GM21723 (cell line): ENCODE measurements at regions not wholly inside any gene's neighbourhood (a gene's known extent, or its start where the extent isn't known, plus 50 kb on each side); places are given as distances from the start of the nearest gene placed in this dataset.

Experiments
- ATAC-seq: cut with Tn5 transposase; IDR thresholded peaks from one replicate; pipeline ENCODE4 v1.9.1; 2021; ENCODE audit warnings: mild to moderate bottlenecking, moderate library complexity; ENCODE audit not compliant: unreplicated experiment

- ATAC-seq = no peak
Measured at GRCh38 chr9:38287420-38287985, 105.0 kb upstream of the ALDH1B1 start.

DNA sequence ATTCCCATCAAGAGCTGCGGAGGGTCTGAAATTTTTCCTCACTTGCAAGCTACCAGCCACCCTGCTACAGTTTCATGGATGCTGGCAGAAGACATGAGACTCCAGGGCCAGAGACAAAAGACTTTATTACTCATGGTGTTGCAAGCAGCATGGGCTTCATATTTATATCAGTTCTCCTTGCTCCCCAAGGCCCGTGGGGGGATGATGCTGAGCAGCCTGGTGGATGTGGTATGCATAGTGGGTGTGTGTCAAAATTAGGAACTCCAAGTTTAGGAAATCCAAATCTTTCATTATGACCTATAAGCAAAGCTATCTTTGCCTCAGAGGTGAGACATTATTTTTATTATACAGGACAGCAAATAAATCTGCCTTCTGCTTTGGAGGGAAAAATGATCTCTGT, 105.7 kb upstream of the ALDH1B1 start:
- no peak for ATAC-seq

DNA sequence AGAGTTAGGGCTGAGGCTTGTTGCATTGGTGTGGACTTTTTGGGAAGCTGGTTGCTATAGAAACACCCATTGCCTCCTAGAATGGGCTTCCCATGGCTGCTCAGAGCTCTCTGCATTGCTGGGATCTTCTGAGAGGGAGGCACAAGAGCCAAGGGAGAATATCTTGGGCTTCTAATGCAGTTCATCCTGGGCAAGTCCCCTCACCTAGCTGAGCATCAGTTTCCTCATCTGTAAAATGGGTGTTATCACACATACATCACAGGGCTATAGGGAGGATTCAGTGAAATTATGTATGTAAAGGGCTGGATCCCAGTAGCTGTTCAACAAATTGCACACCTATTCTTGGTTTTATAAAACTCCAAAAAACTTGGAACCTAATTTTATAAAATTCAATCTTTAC, 106.1 kb upstream of the ALDH1B1 start:
- no peak for ATAC-seq

DNA sequence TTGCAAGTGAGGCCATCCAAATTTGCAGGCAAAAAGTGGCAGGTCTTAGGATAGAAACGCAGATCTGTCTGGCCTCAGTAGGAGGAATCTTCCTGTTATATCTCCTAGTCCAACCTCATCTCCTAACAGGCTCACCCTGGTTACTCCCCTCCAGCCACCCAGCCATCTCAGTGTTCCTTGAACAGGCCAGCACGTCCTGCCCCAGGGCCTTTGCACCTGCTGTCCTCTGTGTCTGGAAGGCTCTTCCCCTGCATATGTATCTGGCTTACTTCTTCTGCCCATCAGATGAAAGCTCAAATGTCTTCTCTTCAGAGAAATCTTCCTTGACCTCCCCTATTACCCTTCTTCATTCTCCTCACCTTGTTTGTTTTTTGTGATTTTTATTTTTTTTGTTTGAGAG, 107.3 kb upstream of the ALDH1B1 start:
- no peak for ATAC-seq

DNA sequence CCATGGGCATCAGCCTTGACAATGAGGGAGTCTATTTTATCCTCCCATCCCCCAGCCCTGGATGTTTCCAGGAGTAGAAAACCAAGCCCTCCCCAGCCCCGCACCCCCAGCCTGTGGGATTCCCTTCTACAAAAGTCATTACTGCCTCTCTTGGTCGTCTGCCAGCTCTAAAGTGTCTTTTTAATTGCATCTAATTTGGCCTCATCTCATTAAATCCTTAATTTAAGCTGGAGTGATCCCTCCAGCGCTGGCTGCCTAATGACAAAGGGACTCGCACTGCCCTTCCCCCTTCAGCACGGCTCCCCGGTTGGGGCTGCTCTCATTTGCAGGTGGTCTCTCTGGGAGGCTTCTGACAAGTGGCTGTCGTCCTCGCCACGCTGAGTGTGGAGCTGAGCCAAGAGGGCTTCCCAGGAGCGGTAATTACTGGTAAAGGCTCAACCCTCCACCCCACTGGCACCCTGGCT, 107.9 kb upstream of the ALDH1B1 start:
- ATAC-seq = no peak

DNA sequence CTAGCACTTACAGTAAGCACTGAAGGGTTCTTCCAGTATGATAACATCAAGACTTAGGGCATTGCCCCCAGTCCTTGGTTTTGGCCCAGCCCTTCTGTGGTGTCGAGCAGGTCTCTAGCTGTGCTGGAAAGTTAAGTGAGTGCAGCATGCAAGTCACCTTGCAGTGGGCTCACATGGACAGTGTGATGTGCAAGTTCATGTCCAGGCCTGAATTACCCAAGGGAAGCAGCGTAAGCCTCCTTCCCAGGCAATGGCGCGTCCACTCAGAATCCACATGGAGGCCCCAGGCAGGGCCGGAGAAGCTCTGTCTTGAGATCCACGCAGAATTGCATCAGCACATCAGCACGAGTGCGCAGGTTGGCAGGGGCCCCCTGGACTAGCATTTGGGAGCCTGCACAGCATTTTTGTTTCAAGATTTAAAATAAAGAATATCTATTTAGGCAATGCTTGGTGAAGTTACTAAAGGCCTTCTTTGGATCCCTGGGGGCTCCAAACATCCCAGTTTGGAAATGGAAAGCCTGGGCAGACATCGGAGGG, 108.4 kb upstream of the ALDH1B1 start:
- no peak for ATAC-seq

DNA sequence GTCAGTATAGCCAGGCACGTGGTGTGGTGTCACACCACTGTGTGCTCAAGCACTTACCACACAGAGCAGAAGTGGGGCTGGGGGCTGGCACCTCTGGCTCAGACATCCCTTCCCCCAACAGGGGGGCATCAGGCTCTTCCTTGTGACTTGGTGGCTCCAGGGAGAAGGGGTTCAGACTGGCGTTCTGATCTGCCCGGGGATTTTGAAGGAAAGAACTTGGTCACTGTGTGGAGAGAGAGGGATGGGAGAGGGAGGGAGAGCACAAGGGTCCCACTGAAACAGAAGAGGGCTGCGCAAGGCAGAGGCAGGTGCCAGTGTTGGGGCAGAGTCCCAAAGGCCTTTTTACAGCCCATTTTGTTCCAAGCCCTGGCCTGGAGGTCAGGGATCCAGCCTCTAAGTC, 109.7 kb upstream of the ALDH1B1 start:
- ATAC-seq = no peak

- ATAC-seq = no peak
Measured at GRCh38 chr9:38281917-38282316, 110.6 kb upstream of the ALDH1B1 start.

DNA sequence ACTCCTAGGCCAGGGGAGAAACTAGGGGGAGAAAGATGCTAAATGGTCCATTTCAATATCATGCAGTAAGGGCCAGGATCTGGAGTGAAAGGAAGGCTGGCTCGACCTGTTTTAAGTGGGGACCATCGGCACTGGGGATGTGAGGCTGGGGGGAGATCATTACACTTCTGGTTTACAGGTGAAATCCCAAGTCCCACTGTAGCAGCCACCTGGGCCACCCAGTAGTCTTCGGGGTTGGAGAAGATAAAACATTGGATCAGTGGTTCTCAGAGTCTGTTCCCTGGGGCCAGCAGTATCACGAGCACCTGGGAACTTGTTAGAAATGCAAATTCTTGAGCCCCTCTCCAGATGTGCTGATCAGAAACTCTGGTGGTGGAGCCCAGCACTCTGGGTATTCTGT, 111.3 kb upstream of the ALDH1B1 start:
- ATAC-seq = no peak

DNA sequence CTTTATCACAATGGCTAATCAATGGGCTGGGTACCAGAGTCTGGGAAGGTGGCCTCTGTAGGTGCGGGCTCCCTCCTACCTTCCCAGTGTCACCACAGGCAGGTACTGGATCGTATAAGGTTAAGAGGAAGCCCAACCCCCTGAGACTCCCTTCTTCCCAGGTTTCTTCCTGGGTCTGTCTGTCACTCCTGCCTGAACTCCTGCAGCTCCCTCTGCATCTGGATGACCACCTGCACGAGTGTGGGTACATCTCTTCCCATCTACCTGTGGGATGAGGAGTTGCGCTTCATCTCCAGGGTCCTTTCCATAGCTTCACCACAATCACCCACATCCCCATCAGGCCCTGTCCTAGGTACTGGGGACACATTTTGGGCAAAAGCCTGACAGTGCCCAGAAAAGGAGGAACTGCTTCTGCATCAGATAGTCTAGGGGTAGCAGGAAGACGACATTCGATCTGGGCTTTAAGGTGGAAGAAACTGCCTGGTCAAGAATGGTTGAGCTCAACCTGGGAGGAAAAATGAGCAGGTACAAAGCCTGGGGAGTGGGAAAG, 112.2 kb upstream of the ALDH1B1 start:
- ATAC-seq = no peak

- ATAC-seq = no peak
Measured at GRCh38 chr9:38278931-38279679, 113.4 kb upstream of the ALDH1B1 start.

- ATAC-seq = no peak
Measured at GRCh38 chr9:38278457-38278856, 114.0 kb upstream of the ALDH1B1 start.

DNA sequence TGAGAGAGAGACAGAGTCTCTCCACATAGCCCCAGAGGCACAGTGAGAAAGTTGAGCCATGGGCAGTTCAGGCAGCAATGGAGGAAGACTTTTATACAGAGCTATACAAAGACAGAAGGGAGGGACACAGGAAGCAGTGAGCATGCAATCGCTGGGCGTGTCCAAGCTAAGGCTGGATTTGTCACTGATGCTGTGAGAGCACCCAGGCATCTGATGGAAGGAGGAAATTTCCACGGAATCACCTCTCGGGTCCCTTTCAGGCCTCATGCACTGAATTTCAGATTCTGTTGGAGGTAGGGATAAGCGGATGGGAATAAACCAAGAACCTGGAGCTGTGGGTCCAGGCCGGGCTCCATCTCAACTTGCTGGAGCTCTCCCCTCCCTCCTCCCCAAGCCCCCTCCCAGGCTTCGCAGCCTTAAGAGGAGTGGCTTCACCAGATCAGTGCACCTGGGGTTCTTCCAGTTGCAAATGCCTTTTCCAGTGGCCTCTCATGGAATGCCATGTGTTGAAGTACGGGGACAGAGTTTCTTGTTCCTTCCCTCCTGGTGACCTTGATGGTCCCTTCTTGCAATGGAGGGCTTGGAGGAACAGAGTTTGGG, 114.8 kb upstream of the ALDH1B1 start:
- no peak for ATAC-seq

GRCh38 chr9:38276771-38277439, 115.6 kb upstream of the ALDH1B1 start:
- ATAC-seq = no peak

GRCh38 chr9:38274800-38275199, 117.7 kb upstream of the ALDH1B1 start:
- no peak for ATAC-seq

- no peak for ATAC-seq
Measured at GRCh38 chr9:38272710-38273109, 119.8 kb upstream of the ALDH1B1 start.

- no peak for ATAC-seq
Measured at GRCh38 chr9:38271666-38272241, 120.7 kb upstream of the ALDH1B1 start.

- no peak for ATAC-seq
Measured at GRCh38 chr9:38269775-38270174, 122.7 kb upstream of the ALDH1B1 start.

- ATAC-seq = no peak
Measured at GRCh38 chr9:38263532-38263931, 129.0 kb upstream of the ALDH1B1 start.

DNA sequence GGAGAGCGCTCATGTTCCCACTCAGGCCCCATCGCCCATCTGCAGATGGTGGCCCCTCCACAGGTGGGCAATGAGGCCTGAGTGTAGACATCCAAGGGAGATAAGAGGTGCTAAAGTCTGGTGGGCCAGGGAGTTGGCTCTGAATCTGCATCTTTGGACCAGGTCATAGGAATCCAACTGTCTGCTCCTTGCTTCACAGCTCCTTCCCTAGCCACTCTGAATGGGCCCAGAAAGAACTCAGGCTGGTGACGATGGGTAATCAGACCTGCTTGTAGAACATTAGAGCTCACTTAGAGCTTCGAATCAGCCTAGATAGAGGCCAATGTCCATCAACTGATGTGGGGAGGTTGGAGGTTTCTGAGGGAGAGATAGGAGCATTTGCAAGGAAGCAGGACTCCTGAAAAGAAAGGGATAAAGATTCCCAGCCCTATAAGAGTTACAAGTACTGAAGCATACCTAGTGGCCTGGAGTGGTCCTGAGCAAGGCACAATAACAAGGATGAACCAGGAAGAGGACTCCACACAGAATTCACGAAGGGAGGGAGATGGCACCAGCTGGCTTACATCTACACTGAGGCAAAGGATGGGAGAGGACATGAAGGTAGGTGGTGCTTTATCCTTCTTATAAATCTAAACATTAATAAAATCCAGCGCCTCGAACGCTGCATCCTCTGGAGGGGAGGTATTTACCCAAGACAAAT, 132.8 kb upstream of the ALDH1B1 start:
- no peak for ATAC-seq
